ENCODE measurements at regions not wholly inside any gene's neighbourhood (a gene's known extent, or its start where the extent isn't known, plus 50 kb on each side); places are given as distances from the start of the nearest gene placed in this dataset.
A peak's percentile ranks its signal among the peaks of the same experiment; 100 is the strongest.

GRCh38 chr15:23853286-23853685, 166.2 kb upstream of the NDN start:
- Histone ChIP-seq H3K27ac (no peak overlapping the region), H3K36me3 (no peaks in the 10 kb centered on the region), H3K27me3 (no peaks in the 10 kb centered on the region), H3K4me3 (no peak overlapping the region), H3K4me1 (no peaks in the 10 kb centered on the region), H3K9me3 (no peaks in the 10 kb centered on the region)
- WGBS (ENCODE audit: insufficient coverage, low coverage, low lambda C conversion rate, missing lambda C conversion rate), result 44% methylated on average over 1 of the region's 1 CpG
- intact Hi-C loops (cut with DNase I), result no loop called here
- no peak for ATAC-seq
- TF ChIP-seq, protein P1, sequence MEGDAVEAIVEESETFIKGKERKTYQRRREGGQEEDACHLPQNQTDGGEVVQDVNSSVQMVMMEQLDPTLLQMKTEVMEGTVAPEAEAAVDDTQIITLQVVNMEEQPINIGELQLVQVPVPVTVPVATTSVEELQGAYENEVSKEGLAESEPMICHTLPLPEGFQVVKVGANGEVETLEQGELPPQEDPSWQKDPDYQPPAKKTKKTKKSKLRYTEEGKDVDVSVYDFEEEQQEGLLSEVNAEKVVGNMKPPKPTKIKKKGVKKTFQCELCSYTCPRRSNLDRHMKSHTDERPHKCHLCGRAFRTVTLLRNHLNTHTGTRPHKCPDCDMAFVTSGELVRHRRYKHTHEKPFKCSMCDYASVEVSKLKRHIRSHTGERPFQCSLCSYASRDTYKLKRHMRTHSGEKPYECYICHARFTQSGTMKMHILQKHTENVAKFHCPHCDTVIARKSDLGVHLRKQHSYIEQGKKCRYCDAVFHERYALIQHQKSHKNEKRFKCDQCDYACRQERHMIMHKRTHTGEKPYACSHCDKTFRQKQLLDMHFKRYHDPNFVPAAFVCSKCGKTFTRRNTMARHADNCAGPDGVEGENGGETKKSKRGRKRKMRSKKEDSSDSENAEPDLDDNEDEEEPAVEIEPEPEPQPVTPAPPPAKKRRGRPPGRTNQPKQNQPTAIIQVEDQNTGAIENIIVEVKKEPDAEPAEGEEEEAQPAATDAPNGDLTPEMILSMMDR (IDR thresholded peaks at IDR 0.05), result no peak
- no peak for TF ChIP-seq POLR2A (IDR thresholded peaks at IDR 0.05)
- no peak for DNase-seq

DNA sequence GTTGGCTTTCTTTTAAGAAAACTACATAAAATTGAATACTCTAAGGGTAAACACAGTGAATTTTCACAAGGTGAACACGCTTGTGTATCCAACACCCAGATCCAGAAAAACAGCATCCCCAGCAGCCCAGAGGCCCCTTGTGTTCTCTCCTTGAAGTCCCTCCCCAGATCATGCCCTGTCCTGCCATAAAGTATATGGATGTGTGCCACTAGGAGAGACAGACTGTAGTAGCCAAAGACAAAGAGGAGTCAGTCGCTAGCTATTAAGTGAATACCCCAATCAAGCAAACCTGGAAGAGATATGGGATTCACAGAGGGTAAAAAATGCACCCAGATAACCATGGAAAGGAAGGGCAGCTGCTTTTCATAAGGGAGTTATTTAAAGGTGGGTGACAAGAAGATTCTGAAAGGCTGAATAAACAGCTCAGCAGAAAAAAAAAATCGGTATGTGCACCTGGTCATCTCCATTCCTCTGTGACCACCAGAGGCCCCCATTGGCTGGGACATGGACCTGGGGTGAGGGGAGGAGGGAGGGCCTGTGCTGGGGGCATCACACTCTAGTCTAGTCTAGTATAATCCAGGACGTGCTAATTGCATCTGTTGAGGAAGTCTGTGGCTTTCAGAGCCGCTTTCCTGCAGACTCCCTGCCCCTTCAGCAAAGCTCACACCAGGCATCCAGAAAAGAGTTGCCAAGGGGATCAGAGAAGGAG, 167.3 kb upstream of the NDN start:
- 19% methylated on average over 4 of the region's 5 CpGs for WGBS (ENCODE audit: insufficient coverage, low coverage, low lambda C conversion rate, missing lambda C conversion rate)
- no peak for ATAC-seq
- Histone ChIP-seq H3K27ac (no peak overlapping the region), H3K27me3 (no peaks in the 10 kb centered on the region), H3K4me3 (no peak overlapping the region), H3K9me3 (no peaks in the 10 kb centered on the region), H3K36me3 (no peaks in the 10 kb centered on the region), H3K4me1 (no peaks in the 10 kb centered on the region)
- TF ChIP-seq POLR2A (IDR thresholded peaks at IDR 0.05), result no peak
- TF ChIP-seq, protein P1 (IDR thresholded peaks at IDR 0.05), result no peak
- no peak for DNase-seq
- intact Hi-C loops (cut with DNase I), result no loop called here

- WGBS (ENCODE audit: insufficient coverage, low coverage, low lambda C conversion rate, missing lambda C conversion rate), result 5% methylated on average over 5 of the region's 7 CpGs
- no peak for TF ChIP-seq POLR2A (IDR thresholded peaks at IDR 0.05)
- TF ChIP-seq, protein P1 (IDR thresholded peaks at IDR 0.05), result no peak
- no peak overlapping the region for H3K4me3 ChIP-seq
- ATAC-seq (no peak), DNase-seq (no peak)
- H3K36me3 ChIP-seq, result no peaks in the 10 kb centered on the region
- H3K27ac ChIP-seq, result no peak overlapping the region
- intact Hi-C loops (cut with DNase I), result no loop called here
- no peaks in the 10 kb centered on the region for H3K4me1 ChIP-seq
- no peaks in the 10 kb centered on the region for H3K9me3 ChIP-seq
- no peaks in the 10 kb centered on the region for H3K27me3 ChIP-seq
Observed at GRCh38 chr15:23854912-23855659, 168.0 kb upstream of the NDN start.

- intact Hi-C loops (cut with DNase I), result no loop called here
- no peak overlapping the region for H3K27ac ChIP-seq
- no peaks in the 10 kb centered on the region for H3K4me1 ChIP-seq
- no peak overlapping the region for H3K4me3 ChIP-seq
- DNase-seq (no peak), ATAC-seq (no peak)
- no peaks in the 10 kb centered on the region for H3K27me3 ChIP-seq
- no peaks in the 10 kb centered on the region for H3K36me3 ChIP-seq
- no peaks in the 10 kb centered on the region for H3K9me3 ChIP-seq
- TF ChIP-seq POLR2A (IDR thresholded peaks at IDR 0.05), result no peak
- TF ChIP-seq, protein P1 (IDR thresholded peaks at IDR 0.05), result peak in 2 of 4 donors; percentile 4 to 16
- 32% methylated on average over 4 of the region's 4 CpGs for WGBS (ENCODE audit: insufficient coverage, low coverage, low lambda C conversion rate, missing lambda C conversion rate)
Observed at GRCh38 chr15:23855947-23856346, 168.8 kb upstream of the NDN start.

Measured in right lobe of liver (tissue), 6 donors.